ENCODE measurements at regions not wholly inside any gene's neighbourhood (a gene's known extent, or its start where the extent isn't known, plus 50 kb on each side); places are given as distances from the start of the nearest gene placed in this dataset.

DNA sequence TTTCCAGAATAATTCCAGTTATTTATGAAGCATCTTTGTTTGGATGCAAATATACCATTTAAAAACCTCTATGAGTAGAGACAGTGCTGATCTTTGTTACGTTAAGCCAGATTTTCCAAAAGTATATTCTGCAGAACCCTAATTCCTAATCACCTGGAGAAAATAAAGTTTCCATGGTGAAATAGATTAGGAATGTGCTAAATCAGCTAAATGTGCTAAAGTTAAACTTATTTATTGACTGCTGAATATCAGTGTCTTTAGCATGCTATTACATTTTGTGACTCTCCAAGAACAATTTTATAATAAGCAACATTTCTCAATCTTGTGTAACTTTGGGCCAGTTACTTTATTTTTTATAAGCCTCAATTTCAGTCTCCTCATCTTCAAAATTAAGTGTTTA lies 196.3 kb upstream of the NFIA start:
- Histone ChIP-seq H3K27ac (ENCODE audit: insufficient read depth, low read length) (no peak overlapping the region), H3K4me2 (ENCODE audit: extremely low read depth, insufficient read depth, low read length) (no peak overlapping the region), H2AFZ (ENCODE audit: low read length) (no peak overlapping the region), H3K4me3 (replicated peaks in 1 of 4; ENCODE audit: control extremely low read depth in 1 of 4, insufficient read depth in 1 of 4, low read depth in 3 of 4, low read length in 4 of 4) (no peak overlapping the region), H3K9me3 (ENCODE audit: control insufficient read depth, insufficient read depth, low read depth, low read length) (no peaks in the 10 kb centered on the region), H3K4me1 (ENCODE audit: control insufficient read depth, extremely low read depth, insufficient read depth, low read length) (no peaks in the 10 kb centered on the region), H4K20me1 (ENCODE audit: control insufficient read depth, extremely low read depth, insufficient read depth, low read length) (no peaks in the 10 kb centered on the region), H3K79me2 (ENCODE audit: control insufficient read depth, insufficient read depth, low read length) (no peaks in the 10 kb centered on the region), H3K36me3 (ENCODE audit: control insufficient read depth, insufficient read depth, low read length) (no peaks in the 10 kb centered on the region), H3K9ac (ENCODE audit: insufficient read depth, low read length) (no peak overlapping the region), H3K27me3 (ENCODE audit: control insufficient read depth, insufficient read depth, low read length) (peaks cover 2% of the 10 kb centered on the region)
- TF ChIP-seq, protein P1, sequence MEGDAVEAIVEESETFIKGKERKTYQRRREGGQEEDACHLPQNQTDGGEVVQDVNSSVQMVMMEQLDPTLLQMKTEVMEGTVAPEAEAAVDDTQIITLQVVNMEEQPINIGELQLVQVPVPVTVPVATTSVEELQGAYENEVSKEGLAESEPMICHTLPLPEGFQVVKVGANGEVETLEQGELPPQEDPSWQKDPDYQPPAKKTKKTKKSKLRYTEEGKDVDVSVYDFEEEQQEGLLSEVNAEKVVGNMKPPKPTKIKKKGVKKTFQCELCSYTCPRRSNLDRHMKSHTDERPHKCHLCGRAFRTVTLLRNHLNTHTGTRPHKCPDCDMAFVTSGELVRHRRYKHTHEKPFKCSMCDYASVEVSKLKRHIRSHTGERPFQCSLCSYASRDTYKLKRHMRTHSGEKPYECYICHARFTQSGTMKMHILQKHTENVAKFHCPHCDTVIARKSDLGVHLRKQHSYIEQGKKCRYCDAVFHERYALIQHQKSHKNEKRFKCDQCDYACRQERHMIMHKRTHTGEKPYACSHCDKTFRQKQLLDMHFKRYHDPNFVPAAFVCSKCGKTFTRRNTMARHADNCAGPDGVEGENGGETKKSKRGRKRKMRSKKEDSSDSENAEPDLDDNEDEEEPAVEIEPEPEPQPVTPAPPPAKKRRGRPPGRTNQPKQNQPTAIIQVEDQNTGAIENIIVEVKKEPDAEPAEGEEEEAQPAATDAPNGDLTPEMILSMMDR (conservative IDR thresholded peaks at IDR 0.05 in 1 of 2, IDR thresholded peaks at IDR 0.05 in 1 of 2; ENCODE audit: low read depth in 1 of 2, low read length in 2 of 2) = no peak
- TF ChIP-seq EZH2 (IDR thresholded peaks at IDR 0.05; ENCODE audit: low read length, missing control alignments) = no peak
- no peak for DNase-seq (ENCODE audit: low read depth in 2 of 2)

DNA sequence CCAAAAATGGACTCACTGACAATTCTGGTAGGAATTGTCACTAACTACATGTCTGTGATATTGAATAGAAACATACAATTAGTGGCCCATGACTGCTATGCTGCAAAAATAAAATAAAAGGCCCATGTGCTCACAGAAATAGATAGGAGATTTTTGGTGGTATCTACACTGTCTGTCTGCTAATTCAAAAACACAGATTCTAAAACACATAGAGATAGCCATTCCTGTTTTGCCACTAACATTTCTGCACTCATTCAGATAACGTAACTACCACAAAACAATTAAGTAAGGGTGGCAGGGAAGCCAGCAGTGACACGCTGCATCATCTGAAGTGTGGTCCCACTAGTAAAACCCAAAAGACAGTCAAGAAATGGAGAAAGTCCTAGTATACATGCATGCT lies 202.2 kb upstream of the NFIA start:
- no peak overlapping the region for H3K9ac ChIP-seq (ENCODE audit: insufficient read depth, low read length)
- no peak overlapping the region for H3K27ac ChIP-seq (ENCODE audit: insufficient read depth, low read length)
- no peak overlapping the region for H2AFZ ChIP-seq (ENCODE audit: low read length)
- TF ChIP-seq, protein P1 (conservative IDR thresholded peaks at IDR 0.05 in 1 of 2, IDR thresholded peaks at IDR 0.05 in 1 of 2; ENCODE audit: low read depth in 1 of 2, low read length in 2 of 2) = no peak
- no peak for TF ChIP-seq EZH2 (IDR thresholded peaks at IDR 0.05; ENCODE audit: low read length, missing control alignments)
- no peaks in the 10 kb centered on the region for H3K9me3 ChIP-seq (ENCODE audit: control insufficient read depth, insufficient read depth, low read depth, low read length)
- no peaks in the 10 kb centered on the region for H3K27me3 ChIP-seq (ENCODE audit: control insufficient read depth, insufficient read depth, low read length)
- H3K36me3 ChIP-seq (ENCODE audit: control insufficient read depth, insufficient read depth, low read length) = no peaks in the 10 kb centered on the region
- no peak overlapping the region for H3K4me3 ChIP-seq (replicated peaks in 1 of 4; ENCODE audit: control extremely low read depth in 1 of 4, insufficient read depth in 1 of 4, low read depth in 3 of 4, low read length in 4 of 4)
- DNase-seq (ENCODE audit: low read depth in 2 of 2) = no peak
- H4K20me1 ChIP-seq (ENCODE audit: control insufficient read depth, extremely low read depth, insufficient read depth, low read length) = no peaks in the 10 kb centered on the region
- no peaks in the 10 kb centered on the region for H3K79me2 ChIP-seq (ENCODE audit: control insufficient read depth, insufficient read depth, low read length)
- H3K4me1 ChIP-seq (ENCODE audit: control insufficient read depth, extremely low read depth, insufficient read depth, low read length) = no peaks in the 10 kb centered on the region
- no peak overlapping the region for H3K4me2 ChIP-seq (ENCODE audit: extremely low read depth, insufficient read depth, low read length)

DNA sequence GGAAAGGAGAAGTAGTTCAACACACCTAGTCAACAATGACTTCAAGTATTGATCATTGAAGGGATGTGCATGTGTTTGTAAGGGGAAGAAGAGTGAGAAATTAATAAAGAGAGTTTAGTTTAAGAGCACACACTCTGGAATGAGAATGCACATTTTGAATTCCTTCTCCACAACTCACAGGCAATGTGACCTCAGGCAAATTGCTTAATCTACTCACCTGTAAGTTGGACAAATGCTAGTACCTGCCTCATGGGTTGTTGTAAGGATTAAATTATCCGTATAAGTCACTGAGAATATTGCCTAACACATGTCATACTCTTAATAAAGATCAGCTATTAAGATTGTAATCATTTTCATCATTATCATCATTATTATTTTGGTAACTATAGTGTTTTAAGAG lies 204.0 kb upstream of the NFIA start:
- DNase-seq (ENCODE audit: low read depth in 2 of 2) = no peak
- H3K4me2 ChIP-seq (ENCODE audit: extremely low read depth, insufficient read depth, low read length) = no peak overlapping the region
- no peaks in the 10 kb centered on the region for H3K9me3 ChIP-seq (ENCODE audit: control insufficient read depth, insufficient read depth, low read depth, low read length)
- H2AFZ ChIP-seq (ENCODE audit: low read length) = no peak overlapping the region
- H3K79me2 ChIP-seq (ENCODE audit: control insufficient read depth, insufficient read depth, low read length) = no peaks in the 10 kb centered on the region
- no peaks in the 10 kb centered on the region for H3K36me3 ChIP-seq (ENCODE audit: control insufficient read depth, insufficient read depth, low read length)
- no peak overlapping the region for H3K4me3 ChIP-seq (replicated peaks in 1 of 4; ENCODE audit: control extremely low read depth in 1 of 4, insufficient read depth in 1 of 4, low read depth in 3 of 4, low read length in 4 of 4)
- no peak for TF ChIP-seq EZH2 (IDR thresholded peaks at IDR 0.05; ENCODE audit: low read length, missing control alignments)
- TF ChIP-seq, protein P1 (conservative IDR thresholded peaks at IDR 0.05 in 1 of 2, IDR thresholded peaks at IDR 0.05 in 1 of 2; ENCODE audit: low read depth in 1 of 2, low read length in 2 of 2) = no peak
- H3K9ac ChIP-seq (ENCODE audit: insufficient read depth, low read length) = no peak overlapping the region
- H4K20me1 ChIP-seq (ENCODE audit: control insufficient read depth, extremely low read depth, insufficient read depth, low read length) = no peaks in the 10 kb centered on the region
- no peaks in the 10 kb centered on the region for H3K4me1 ChIP-seq (ENCODE audit: control insufficient read depth, extremely low read depth, insufficient read depth, low read length)
- H3K27me3 ChIP-seq (ENCODE audit: control insufficient read depth, insufficient read depth, low read length) = no peaks in the 10 kb centered on the region
- H3K27ac ChIP-seq (ENCODE audit: insufficient read depth, low read length) = no peak overlapping the region

Measured in fibroblast of lung (primary cell).